Effector memory CD8-positive, alpha-beta T cell (primary cell): ENCODE measurements at regions not wholly inside any gene's neighbourhood (a gene's known extent, or its start where the extent isn't known, plus 50 kb on each side); places are given as distances from the start of the nearest gene placed in this dataset.
"Not testable (repeated sequence)": the region's sequence is repeated elsewhere in the genome, so short reads cannot be mapped to it uniquely, and the experiment has no call there.

Experiments used
- ATAC-seq: fragments of 150-1000 bp; cut with Tn5 transposase; replicated peaks from 2 replicates; pipeline ENCODE4 v1.10.0; 2021; ENCODE audit warnings: mild to moderate bottlenecking, moderate library complexity
- DNase-seq, 3 experiments: peaks; one replicate each; pipeline ENCODE4 v3.0.0; 2021
- H3K27ac Mint-ChIP-seq, 2 donors: one replicate each; pipeline ENCODE4 v1.8.0; 2022; ENCODE audit warnings: mild to moderate bottlenecking in 2 of 2, mixed read lengths in 2 of 2, moderate library complexity in 2 of 2
- H3K27me3 Mint-ChIP-seq, 2 donors: one replicate each; pipeline ENCODE4 v1.8.0; 2022; ENCODE audit warnings: mixed read lengths in 2 of 2
- H3K36me3 Mint-ChIP-seq: one replicate; pipeline ENCODE4 v1.8.0; 2022; ENCODE audit warnings: mild to moderate bottlenecking, moderate library complexity, mixed read lengths; ENCODE audit not compliant: insufficient read depth
- H3K4me1 Mint-ChIP-seq, 2 donors: one replicate each; pipeline ENCODE4 v1.8.0; 2022; ENCODE audit warnings: low read depth in 2 of 2, mixed read lengths in 2 of 2
- H3K4me3 Mint-ChIP-seq, 2 donors: one replicate each; pipeline ENCODE4 v1.8.0; 2022; ENCODE audit warnings: mild to moderate bottlenecking in 2 of 2, mixed read lengths in 2 of 2, moderate library complexity in 2 of 2
- H3K9me3 Mint-ChIP-seq, 2 donors: one replicate each; pipeline ENCODE4 v1.8.0; 2022; ENCODE audit warnings: mixed read lengths in 2 of 2

GRCh38 chr3:166900866-166901577 is 479.1 kb downstream of the ZBBX start:
- Mint-ChIP-seq H3K4me3 (no peak overlapping the region), H3K27me3 (no peaks in the 10 kb centered on the region), H3K27ac (no peak overlapping the region), H3K9me3 (peaks cover 8 to 35% of the 10 kb centered on the region in 2 donors), H3K36me3 (no peaks in the 10 kb centered on the region), H3K4me1 (no peaks in the 10 kb centered on the region)
- DNase-seq = no peak
- no peak for ATAC-seq

- H3K36me3 Mint-ChIP-seq = no peaks in the 10 kb centered on the region
- no peak for DNase-seq
- peaks cover 4 to 20% of the 10 kb centered on the region in 2 donors for H3K9me3 Mint-ChIP-seq
- H3K4me3 Mint-ChIP-seq = no peak overlapping the region
- no peak for ATAC-seq
- no peak overlapping the region for H3K27ac Mint-ChIP-seq
- no peaks in the 10 kb centered on the region for H3K4me1 Mint-ChIP-seq
- no peaks in the 10 kb centered on the region for H3K27me3 Mint-ChIP-seq
Measured at GRCh38 chr3:166897811-166898210, 482.3 kb downstream of the ZBBX start.

GRCh38 chr3:166889241-166889640 is 490.9 kb downstream of the ZBBX start:
- Mint-ChIP-seq H3K4me1 (no peaks in the 10 kb centered on the region), H3K27me3 (no peaks in the 10 kb centered on the region), H3K36me3 (no peaks in the 10 kb centered on the region), H3K27ac (no peak overlapping the region), H3K9me3 (peaks cover 10% of the 10 kb centered on the region in 2 donors), H3K4me3 (no peak overlapping the region)
- no peak for ATAC-seq
- DNase-seq = no peak

- ATAC-seq (no peak), DNase-seq (no peak)
- Mint-ChIP-seq H3K27me3 (no peaks in the 10 kb centered on the region), H3K9me3 (peaks cover 0 to 4% of the 10 kb centered on the region in 2 donors), H3K4me3 (no peak overlapping the region), H3K27ac (no peak overlapping the region), H3K36me3 (no peaks in the 10 kb centered on the region), H3K4me1 (no peaks in the 10 kb centered on the region)
Measured at GRCh38 chr3:166879661-166880060, 500.4 kb downstream of the ZBBX start.

GRCh38 chr3:166877971-166878370 is 502.1 kb downstream of the ZBBX start:
- H3K4me1 Mint-ChIP-seq = no peaks in the 10 kb centered on the region
- H3K27me3 Mint-ChIP-seq = no peaks in the 10 kb centered on the region
- DNase-seq = no peak
- H3K4me3 Mint-ChIP-seq = no peak overlapping the region
- no peak for ATAC-seq
- peaks cover 0 to 5% of the 10 kb centered on the region in 2 donors for H3K9me3 Mint-ChIP-seq
- H3K27ac Mint-ChIP-seq = no peak overlapping the region
- no peaks in the 10 kb centered on the region for H3K36me3 Mint-ChIP-seq

GRCh38 chr3:166864473-166865467 is 515.3 kb downstream of the ZBBX start:
- Mint-ChIP-seq H3K27me3 (no peaks in the 10 kb centered on the region), H3K27ac (no peak overlapping the region), H3K4me3 (no peak overlapping the region), H3K36me3 (no peaks in the 10 kb centered on the region), H3K4me1 (no peaks in the 10 kb centered on the region), H3K9me3 (peaks cover 2 to 4% of the 10 kb centered on the region in 2 donors)
- no peak for DNase-seq
- ATAC-seq = no peak

- H3K27me3 Mint-ChIP-seq = no peaks in the 10 kb centered on the region
- no peaks in the 10 kb centered on the region for H3K4me1 Mint-ChIP-seq
- H3K4me3 Mint-ChIP-seq = no peak overlapping the region
- no peak overlapping the region for H3K27ac Mint-ChIP-seq
- ATAC-seq = no peak
- H3K9me3 Mint-ChIP-seq = peaks cover 0 to 3% of the 10 kb centered on the region in 2 donors
- DNase-seq = no peak
- H3K36me3 Mint-ChIP-seq = no peaks in the 10 kb centered on the region
Measured at GRCh38 chr3:166860217-166860616, 519.9 kb downstream of the ZBBX start.

- H3K4me1 Mint-ChIP-seq = no peaks in the 10 kb centered on the region
- no peak overlapping the region for H3K4me3 Mint-ChIP-seq
- H3K27me3 Mint-ChIP-seq = no peaks in the 10 kb centered on the region
- no peaks in the 10 kb centered on the region for H3K36me3 Mint-ChIP-seq
- ATAC-seq (no peak), DNase-seq (no peak)
- no peak overlapping the region for H3K27ac Mint-ChIP-seq
- H3K9me3 Mint-ChIP-seq = peaks cover 2 to 8% of the 10 kb centered on the region in 2 donors
Measured at GRCh38 chr3:166844329-166844728, 535.8 kb downstream of the ZBBX start.

- not testable (repeated sequence) for H3K9me3 Mint-ChIP-seq, H3K27me3 Mint-ChIP-seq, DNase-seq, ATAC-seq, H3K36me3 Mint-ChIP-seq, H3K4me3 Mint-ChIP-seq, H3K27ac Mint-ChIP-seq, H3K4me1 Mint-ChIP-seq
Measured at GRCh38 chr3:166842784-166843183, 537.3 kb downstream of the ZBBX start.

GRCh38 chr3:166837535-166837934 is 542.6 kb downstream of the ZBBX start:
- Mint-ChIP-seq H3K36me3 (no peaks in the 10 kb centered on the region), H3K4me3 (no peak overlapping the region), H3K27me3 (no peaks in the 10 kb centered on the region), H3K9me3 (peaks cover 2 to 15% of the 10 kb centered on the region in 2 donors), H3K4me1 (no peaks in the 10 kb centered on the region), H3K27ac (no peak overlapping the region)
- no peak for ATAC-seq
- no peak for DNase-seq

- no peaks in the 10 kb centered on the region for H3K27me3 Mint-ChIP-seq
- peaks cover 3 to 15% of the 10 kb centered on the region in 2 donors for H3K9me3 Mint-ChIP-seq
- ATAC-seq (no peak), DNase-seq (no peak)
- H3K36me3 Mint-ChIP-seq = no peaks in the 10 kb centered on the region
- H3K27ac Mint-ChIP-seq = no peak overlapping the region
- H3K4me1 Mint-ChIP-seq = no peaks in the 10 kb centered on the region
- H3K4me3 Mint-ChIP-seq = no peak overlapping the region
Measured at GRCh38 chr3:166836836-166837235, 543.3 kb downstream of the ZBBX start.

- peaks cover 9% of the 10 kb centered on the region in 2 donors for H3K9me3 Mint-ChIP-seq
- no peak overlapping the region for H3K4me3 Mint-ChIP-seq
Measured at GRCh38 chr3:166829896-166830295, 550.2 kb downstream of the ZBBX start.

GRCh38 chr3:166818464-166818863 is 561.6 kb downstream of the ZBBX start:
- no peaks in the 10 kb centered on the region for H3K27me3 Mint-ChIP-seq
- ATAC-seq (no peak), DNase-seq (no peak)
- no peaks in the 10 kb centered on the region for H3K4me1 Mint-ChIP-seq
- no peaks in the 10 kb centered on the region for H3K36me3 Mint-ChIP-seq
- H3K27ac Mint-ChIP-seq = no peak overlapping the region
- peaks cover 6 to 16% of the 10 kb centered on the region in 2 donors for H3K9me3 Mint-ChIP-seq
- H3K4me3 Mint-ChIP-seq = no peak overlapping the region

More at GRCh38 chr3:166829896-166830295, 550.2 kb downstream of the ZBBX start:
- Mint-ChIP-seq H3K4me1 (no peaks in the 10 kb centered on the region), H3K36me3 (no peaks in the 10 kb centered on the region), H3K27me3 (no peaks in the 10 kb centered on the region), H3K27ac (no peak overlapping the region)
- DNase-seq (no peak), ATAC-seq (no peak)

- H3K9me3 Mint-ChIP-seq = peaks cover 6 to 23% of the 10 kb centered on the region in 2 donors
- not testable (repeated sequence) for H3K27me3 Mint-ChIP-seq, H3K4me1 Mint-ChIP-seq, H3K36me3 Mint-ChIP-seq, H3K27ac Mint-ChIP-seq, ATAC-seq, DNase-seq, H3K4me3 Mint-ChIP-seq
Measured at GRCh38 chr3:166817269-166817668, 562.8 kb downstream of the ZBBX start.
